ENCODE measurements at regions not wholly inside any gene's neighbourhood (a gene's known extent, or its start where the extent isn't known, plus 50 kb on each side); places are given as distances from the start of the nearest gene placed in this dataset.

DNA sequence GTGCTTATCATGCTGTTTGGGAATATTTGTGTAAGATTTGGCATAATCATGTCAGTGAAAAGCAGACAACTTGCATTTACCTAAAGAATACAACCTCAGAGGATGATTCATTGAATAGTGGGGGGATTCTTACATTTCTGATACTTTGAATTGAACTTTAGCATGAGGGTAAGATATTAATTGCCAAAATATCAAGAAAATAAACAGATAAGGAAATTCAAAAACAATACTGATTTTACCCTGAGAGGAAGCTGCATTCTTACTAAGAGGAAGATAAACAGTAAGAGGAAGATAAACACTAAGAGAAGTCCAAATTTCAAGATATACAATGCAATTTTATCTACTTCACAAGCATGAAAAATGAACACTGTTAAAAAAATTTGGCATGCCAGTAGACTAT, 2564.3 kb upstream of the PCDH20 start:
- H3K36me3 ChIP-seq (ENCODE audit: control insufficient read depth in 2 of 2, insufficient read depth in 2 of 2, low read length in 1 of 2): no peaks in the 10 kb centered on the region
- no peak overlapping the region for H3K9ac ChIP-seq (ENCODE audit: control insufficient read depth, insufficient read depth, low read length)
- ATAC-seq (no peak), DNase-seq (ENCODE audit: low read depth, low spot score) (no peak), FAIRE-seq (no peak)
- TF ChIP-seq HCFC1 (IDR thresholded peaks at IDR 0.05; ENCODE audit: low read length) (no peak), GABPA (IDR thresholded peaks at IDR 0.05; ENCODE audit: low read depth) (no peak), CHD2 (IDR thresholded peaks at IDR 0.05; ENCODE audit: borderline replicate concordance, low read depth, low read length) (no peak), ZNF384 (IDR thresholded peaks at IDR 0.05; ENCODE audit: borderline replicate concordance, low read depth, low read length) (no peak), CREB1 (IDR thresholded peaks at IDR 0.05; ENCODE audit: low read depth) (no peak), SMAD1 (IDR thresholded peaks at IDR 0.05; ENCODE audit: low read depth, partially characterized antibody) (no peak), PAX5 (IDR thresholded peaks at IDR 0.05; ENCODE audit: borderline replicate concordance, low read depth, low read length) (no peak), RUNX3 (IDR thresholded peaks at IDR 0.05; ENCODE audit: low read length) (no peak), WRNIP1 (IDR thresholded peaks at IDR 0.05; ENCODE audit: borderline replicate concordance, low read depth, low read length) (no peak), BRCA1 (IDR thresholded peaks at IDR 0.05; ENCODE audit: low read depth, low read length) (no peak), ZNF207 (IDR thresholded peaks at IDR 0.05; ENCODE audit: borderline replicate concordance) (no peak), RAD51 (IDR thresholded peaks at IDR 0.05) (no peak), NFIC (IDR thresholded peaks at IDR 0.05; ENCODE audit: low read depth, low read length) (no peak), STAT3 (IDR thresholded peaks at IDR 0.05; ENCODE audit: low read depth, low read length) (no peak)
- TF ChIP-seq, protein P1, sequence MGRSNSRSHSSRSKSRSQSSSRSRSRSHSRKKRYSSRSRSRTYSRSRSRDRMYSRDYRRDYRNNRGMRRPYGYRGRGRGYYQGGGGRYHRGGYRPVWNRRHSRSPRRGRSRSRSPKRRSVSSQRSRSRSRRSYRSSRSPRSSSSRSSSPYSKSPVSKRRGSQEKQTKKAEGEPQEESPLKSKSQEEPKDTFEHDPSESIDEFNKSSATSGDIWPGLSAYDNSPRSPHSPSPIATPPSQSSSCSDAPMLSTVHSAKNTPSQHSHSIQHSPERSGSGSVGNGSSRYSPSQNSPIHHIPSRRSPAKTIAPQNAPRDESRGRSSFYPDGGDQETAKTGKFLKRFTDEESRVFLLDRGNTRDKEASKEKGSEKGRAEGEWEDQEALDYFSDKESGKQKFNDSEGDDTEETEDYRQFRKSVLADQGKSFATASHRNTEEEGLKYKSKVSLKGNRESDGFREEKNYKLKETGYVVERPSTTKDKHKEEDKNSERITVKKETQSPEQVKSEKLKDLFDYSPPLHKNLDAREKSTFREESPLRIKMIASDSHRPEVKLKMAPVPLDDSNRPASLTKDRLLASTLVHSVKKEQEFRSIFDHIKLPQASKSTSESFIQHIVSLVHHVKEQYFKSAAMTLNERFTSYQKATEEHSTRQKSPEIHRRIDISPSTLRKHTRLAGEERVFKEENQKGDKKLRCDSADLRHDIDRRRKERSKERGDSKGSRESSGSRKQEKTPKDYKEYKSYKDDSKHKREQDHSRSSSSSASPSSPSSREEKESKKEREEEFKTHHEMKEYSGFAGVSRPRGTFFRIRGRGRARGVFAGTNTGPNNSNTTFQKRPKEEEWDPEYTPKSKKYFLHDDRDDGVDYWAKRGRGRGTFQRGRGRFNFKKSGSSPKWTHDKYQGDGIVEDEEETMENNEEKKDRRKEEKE (IDR thresholded peaks at IDR 0.05): no peak
- H2AFZ ChIP-seq (ENCODE audit: control insufficient read depth, low read depth, low read length): no peak overlapping the region
- no peaks in the 10 kb centered on the region for H3K9me3 ChIP-seq (replicated peaks; ENCODE audit: control insufficient read depth, insufficient read depth, low read length)
- H3K4me2 ChIP-seq (ENCODE audit: control insufficient read depth, insufficient read depth): no peak overlapping the region
- no TSS peak for BruUV-seq (replicated peaks)
- in situ Hi-C loops (cut with MboI) (no loop called here), intact Hi-C loops (cut with micrococcal nuclease; ENCODE audit: unreplicated experiment) (no loop called here)
- ChIA-PET POLR2A (no interaction called here), SMC1A (ENCODE audit: uncharacterized antibody, unreplicated experiment) (no interaction called here), RAD21 (ENCODE audit: unreplicated experiment) (no interaction called here), CTCF (no interaction called here)
- no peak overlapping the region for H3K27ac ChIP-seq (ENCODE audit: control insufficient read depth, insufficient read depth)
- H3K27me3 ChIP-seq (replicated peaks in 1 of 2; ENCODE audit: control insufficient read depth in 2 of 2, insufficient read depth in 2 of 2, low read length in 1 of 2): no peaks in the 10 kb centered on the region
- no peaks in the 10 kb centered on the region for H4K20me1 ChIP-seq (ENCODE audit: control insufficient read depth, insufficient read depth)
- no peak overlapping the region for H3K4me3 ChIP-seq
- no peaks in the 10 kb centered on the region for H3K79me2 ChIP-seq (ENCODE audit: control insufficient read depth, insufficient read depth, low read length)
- H3K4me1 ChIP-seq (ENCODE audit: control insufficient read depth, insufficient read depth, low read length): no peaks in the 10 kb centered on the region
